CD14-positive monocyte (primary cell): ENCODE measurements at regions not wholly inside any gene's neighbourhood (a gene's known extent, or its start where the extent isn't known, plus 50 kb on each side); places are given as distances from the start of the nearest gene placed in this dataset.

Experiments
- DNase-seq, 3 donors: peaks; one replicate each; pipeline ENCODE4 v3.0.0-alpha.2; 2011 to 2022
- H2AFZ ChIP-seq: 2 replicates; pipeline ENCODE4 v1.6.0; 2012; ENCODE audit warnings: mild to moderate bottlenecking, low read depth, low read length, inconsistent platforms; ENCODE audit not compliant: insufficient read depth, poor library complexity, severe bottlenecking
- H3K27ac ChIP-seq, 2 donors: 1 replicate in 1 of 2; 2 replicates in 1 of 2; pipeline ENCODE4 v1.5.1; 2012 to 2013; ENCODE audit warnings: low read length in 2 of 2, control low read depth in 1 of 2, inconsistent platforms in 1 of 2, low read depth in 1 of 2, mild to moderate bottlenecking in 1 of 2
- H3K27me3 ChIP-seq, 2 donors: one replicate each; pipeline versions ENCODE4 v1.6.0 to v1.6.1; 2011 to 2013; ENCODE audit warnings: low read length in 2 of 2; ENCODE audit not compliant: control insufficient read depth in 2 of 2, insufficient read depth in 2 of 2
- H3K36me3 ChIP-seq, 2 donors: replicated peaks in 1 of 2; 1 replicate in 1 of 2; 2 replicates in 1 of 2; pipeline versions ENCODE4 v1.5.1 to v1.6.1; 2012 to 2013; ENCODE audit warnings: low read length in 2 of 2, control low read depth in 1 of 2, inconsistent platforms in 1 of 2, mild to moderate bottlenecking in 1 of 2; ENCODE audit not compliant: insufficient read depth in 2 of 2, control insufficient read depth in 1 of 2
- H3K4me1 ChIP-seq, 2 donors: 1 replicate in 1 of 2; 2 replicates in 1 of 2; pipeline versions ENCODE4 v1.5.1 to v1.6.1; 2012 to 2013; ENCODE audit warnings: low read length in 2 of 2, control low read depth in 1 of 2, inconsistent platforms in 1 of 2, mild to moderate bottlenecking in 1 of 2, moderate library complexity in 1 of 2; ENCODE audit not compliant: insufficient read depth in 2 of 2, control insufficient read depth in 1 of 2
- H3K4me2 ChIP-seq: replicated peaks from 2 replicates; pipeline ENCODE3; 2012; ENCODE audit warnings: low read length, moderate library complexity, mild to moderate bottlenecking; ENCODE audit not compliant: poor library complexity, severe bottlenecking; ENCODE audit errors: extremely low read depth
- H3K4me3 ChIP-seq, 3 experiments: fragments of 200-600 bp in 1 of 3; sonication (generic) in 1 of 3; replicated peaks in 1 of 3; 1 replicate in 2 of 3; 2 replicates in 1 of 3; pipeline ENCODE4 v1.5.1; 2011 to 2013; ENCODE audit warnings: low read length in 3 of 3, mild to moderate bottlenecking in 3 of 3, control low read depth in 2 of 3, low read depth in 2 of 3, inconsistent platforms in 1 of 3, moderate library complexity in 1 of 3
- H3K79me2 ChIP-seq: 2 replicates; pipeline ENCODE4 v1.6.0; 2012; ENCODE audit warnings: mild to moderate bottlenecking, control low read depth, inconsistent platforms, low read length, moderate library complexity; ENCODE audit not compliant: insufficient read depth
- H3K9ac ChIP-seq: 2 replicates; pipeline ENCODE4 v1.6.0; 2017; ENCODE audit warnings: low read length, mild to moderate bottlenecking; ENCODE audit not compliant: insufficient read depth, poor library complexity, severe bottlenecking
- H3K9me3 ChIP-seq, 2 donors: replicated peaks in 1 of 2; 1 replicate in 1 of 2; 2 replicates in 1 of 2; pipeline versions ENCODE4 v1.5.1 to v1.6.1; 2012 to 2013; ENCODE audit warnings: low read length in 2 of 2, control low read depth in 1 of 2; ENCODE audit not compliant: control insufficient read depth in 1 of 2, insufficient read depth in 1 of 2
- H4K20me1 ChIP-seq: 2 replicates; pipeline ENCODE4 v1.6.0; 2012; ENCODE audit warnings: mild to moderate bottlenecking, low read length, control low read depth, moderate library complexity; ENCODE audit not compliant: insufficient read depth
- H3K27ac Mint-ChIP-seq, 7 donors: one replicate each; pipeline ENCODE4 v1.8.0; 2020; ENCODE audit warnings: mild to moderate bottlenecking in 7 of 7, mixed read lengths in 7 of 7, moderate library complexity in 6 of 7, inconsistent platforms in 2 of 7
- H3K27me3 Mint-ChIP-seq, 3 donors: one replicate each; pipeline ENCODE4 v1.8.0; 2021 to 2022; ENCODE audit warnings: low read depth in 3 of 3, mild to moderate bottlenecking in 3 of 3, mixed read lengths in 3 of 3, moderate library complexity in 3 of 3, inconsistent platforms in 1 of 3
- H3K36me3 Mint-ChIP-seq, 2 donors: one replicate each; pipeline ENCODE4 v1.8.0; 2020; ENCODE audit warnings: mixed read lengths in 2 of 2, inconsistent platforms in 1 of 2, mild to moderate bottlenecking in 1 of 2
- H3K4me1 Mint-ChIP-seq: one replicate; pipeline ENCODE4 v1.8.0; 2020; ENCODE audit warnings: mild to moderate bottlenecking, mixed read lengths
- H3K4me3 Mint-ChIP-seq, 2 donors: one replicate each; pipeline ENCODE4 v1.8.0; 2020; ENCODE audit warnings: mild to moderate bottlenecking in 2 of 2, mixed read lengths in 2 of 2, moderate library complexity in 1 of 2
- H3K9me3 Mint-ChIP-seq, 7 donors: one replicate each; pipeline ENCODE4 v1.8.0; 2020 to 2022; ENCODE audit warnings: mixed read lengths in 7 of 7, mild to moderate bottlenecking in 6 of 7, moderate library complexity in 6 of 7, inconsistent platforms in 2 of 7
- CTCF ChIP-seq: fragments of 200-600 bp; IDR thresholded peaks from one replicate; pipeline ENCODE4 v1.8.0; 2022; ENCODE audit warnings: antibody characterized with exemption, mild to moderate bottlenecking
- WGBS: methylation state at CpG from one replicate; pipeline ENCODE4 v1.1.5; 2013; ENCODE audit warnings: missing lambda C conversion rate; ENCODE audit not compliant: insufficient coverage; 5-methylcytosine and 5-hydroxymethylcytosine counted together
- intact Hi-C, 2 donors: fragments of 100-400 bp; cut with micrococcal nuclease; formaldehyde crosslinking; loops; one replicate each; pipeline versions ENCODE4 v1.15.0 to v1.15.1; 2023

DNA sequence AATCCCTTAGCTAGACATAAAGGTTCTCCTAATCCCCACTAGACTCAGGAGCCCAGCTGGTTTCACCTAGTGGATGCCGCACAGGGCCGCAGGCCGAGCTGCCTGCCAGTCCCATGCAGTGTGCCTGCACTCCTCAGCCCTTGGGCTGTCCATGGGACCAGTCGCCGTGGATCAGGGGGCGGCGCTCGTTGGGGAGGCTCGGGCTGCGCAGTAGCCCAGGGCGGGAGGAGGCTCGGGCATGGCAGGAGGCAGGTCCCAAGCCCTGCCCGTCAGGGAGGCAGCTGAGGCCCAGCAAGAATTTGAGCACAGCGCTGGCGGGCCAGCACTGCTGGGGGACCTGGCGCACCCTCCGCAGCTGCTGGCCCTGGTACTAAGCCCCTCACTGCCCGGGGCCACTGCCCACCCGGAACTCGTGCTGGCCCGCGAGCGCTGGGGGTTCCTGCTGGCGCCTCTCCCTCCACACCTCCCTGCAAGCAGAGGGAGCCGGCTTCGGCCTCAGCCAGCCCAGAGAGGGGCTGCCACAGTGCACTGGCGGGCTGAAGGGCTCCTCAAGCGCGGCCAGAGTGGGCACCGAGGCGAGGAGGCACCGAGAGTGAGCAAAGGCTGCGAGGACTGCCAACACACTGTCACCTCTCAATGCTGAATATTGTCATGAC lies 307.8 kb downstream of the C6orf118 start:
- no peaks in the 10 kb centered on the region for H3K27me3 Mint-ChIP-seq
- no peak for TF ChIP-seq CTCF

GRCh38 chr6:164998297-164998696 lies 311.1 kb downstream of the C6orf118 start:
- no peaks in the 10 kb centered on the region for H3K4me1 ChIP-seq
- H3K4me1 Mint-ChIP-seq, result no peaks in the 10 kb centered on the region
- no peak overlapping the region for H3K9ac ChIP-seq
- H3K27me3 Mint-ChIP-seq, result no peaks in the 10 kb centered on the region
- DNase-seq, result no peak
- 100% methylated on average over 2 of the region's 8 CpGs for WGBS
- no peak overlapping the region for H3K27ac ChIP-seq
- intact Hi-C loops, result no loop called here
- no peak for TF ChIP-seq CTCF
- no peaks in the 10 kb centered on the region for H3K27me3 ChIP-seq
- peaks cover 26 to 40% of the 10 kb centered on the region in 2 donors for H3K9me3 ChIP-seq
- no peaks in the 10 kb centered on the region for H3K79me2 ChIP-seq
- peaks cover 5 to 18% (median 12%) of the 10 kb centered on the region in 7 donors for H3K9me3 Mint-ChIP-seq
- H3K27ac Mint-ChIP-seq, result no peak overlapping the region
- H3K4me3 Mint-ChIP-seq, result no peak overlapping the region
- H3K36me3 ChIP-seq, result no peaks in the 10 kb centered on the region
- H3K4me2 ChIP-seq, result no peak overlapping the region
- H2AFZ ChIP-seq, result no peak overlapping the region
- no peaks in the 10 kb centered on the region for H3K36me3 Mint-ChIP-seq
- H3K4me3 ChIP-seq, result no peak overlapping the region
- no peaks in the 10 kb centered on the region for H4K20me1 ChIP-seq

More for the DNA sequence above, 307.8 kb downstream of the C6orf118 start:
- no peak for DNase-seq
- H3K9me3 Mint-ChIP-seq, result peaks cover 7 to 22% (median 12%) of the 10 kb centered on the region in 7 donors
- Histone ChIP-seq H3K4me3 (no peak overlapping the region), H3K27me3 (no peaks in the 10 kb centered on the region), H3K9ac (no peak overlapping the region), H3K79me2 (no peaks in the 10 kb centered on the region), H4K20me1 (no peaks in the 10 kb centered on the region), H3K27ac (no peak overlapping the region), H3K9me3 (peaks cover 35 to 55% of the 10 kb centered on the region in 2 donors), H3K36me3 (no peaks in the 10 kb centered on the region), H3K4me2 (no peak overlapping the region), H2AFZ (no peak overlapping the region), H3K4me1 (no peaks in the 10 kb centered on the region)
- WGBS, result 95% methylated on average over 28 of the region's 33 CpGs
- H3K4me1 Mint-ChIP-seq, result no peaks in the 10 kb centered on the region
- no peak overlapping the region for H3K27ac Mint-ChIP-seq
- H3K4me3 Mint-ChIP-seq, result no peak overlapping the region
- intact Hi-C loops, result no loop called here
- H3K36me3 Mint-ChIP-seq, result no peaks in the 10 kb centered on the region
